Stimulated activated CD8-positive, alpha-beta memory T cell treated with anti-CD3 and anti-CD28 coated beads, Interleukin-12 subunit alpha, Interleukin-12 subunit beta, amount 100 ng/mL, for 4 hours (primary cell): ENCODE measurements at regions not wholly inside any gene's neighbourhood (a gene's known extent, or its start where the extent isn't known, plus 50 kb on each side); places are given as distances from the start of the nearest gene placed in this dataset.
"Not testable (repeated sequence)": the region's sequence is repeated elsewhere in the genome, so short reads cannot be mapped to it uniquely, and the experiment has no call there.

Experiments used
- DNase-seq: peaks from one replicate; pipeline ENCODE4 v3.0.0-alpha.2; 2020; ENCODE audit warnings: low read depth

GRCh38 chr7:73244782-73245311 lies 63.8 kb downstream of the NSUN5 start:
- DNase-seq = not testable (repeated sequence)

- peak; percentile 79 for DNase-seq
Observed at GRCh38 chr7:73234994-73235717, 73.5 kb downstream of the NSUN5 start.

- not testable (repeated sequence) for DNase-seq
Observed at GRCh38 chr7:73225745-73226144, 82.9 kb downstream of the NSUN5 start.

- DNase-seq = not testable (repeated sequence)
Observed at GRCh38 chr7:73221724-73222123, 86.9 kb downstream of the NSUN5 start.

GRCh38 chr7:73220766-73221370 lies 87.8 kb downstream of the NSUN5 start:
- DNase-seq = not testable (repeated sequence)

GRCh38 chr7:73220357-73220756 lies 88.3 kb downstream of the NSUN5 start:
- not testable (repeated sequence) for DNase-seq

GRCh38 chr7:73218802-73219201 lies 89.8 kb downstream of the NSUN5 start:
- DNase-seq = not testable (repeated sequence)

GRCh38 chr7:73216046-73216675 lies 92.5 kb downstream of the NSUN5 start:
- not testable (repeated sequence) for DNase-seq

- not testable (repeated sequence) for DNase-seq
Observed at GRCh38 chr7:73215232-73215631, 93.4 kb downstream of the NSUN5 start.

- not testable (repeated sequence) for DNase-seq
Observed at GRCh38 chr7:73214471-73214870, 94.2 kb downstream of the NSUN5 start.

GRCh38 chr7:73213076-73213475 lies 95.5 kb downstream of the NSUN5 start:
- DNase-seq = not testable (repeated sequence)

GRCh38 chr7:73205594-73205993 lies 103.0 kb downstream of the NSUN5 start:
- DNase-seq = not testable (repeated sequence)

GRCh38 chr7:73204898-73205297 lies 103.7 kb downstream of the NSUN5 start:
- DNase-seq = not testable (repeated sequence)

GRCh38 chr7:73203312-73203711 lies 105.3 kb downstream of the NSUN5 start:
- DNase-seq = not testable (repeated sequence)

- not testable (repeated sequence) for DNase-seq
Observed at GRCh38 chr7:73201264-73201663, 107.4 kb downstream of the NSUN5 start.

GRCh38 chr7:73200518-73201099 lies 108.0 kb downstream of the NSUN5 start:
- not testable (repeated sequence) for DNase-seq

- DNase-seq = not testable (repeated sequence)
Observed at GRCh38 chr7:73193991-73194390, 108.2 kb upstream of the SPDYE9 start.

- DNase-seq = not testable (repeated sequence)
Observed at GRCh38 chr7:73190483-73191155, 104.8 kb upstream of the SPDYE9 start.

- not testable (repeated sequence) for DNase-seq
Observed at GRCh38 chr7:73188287-73188686, 102.4 kb upstream of the SPDYE9 start.

- not testable (repeated sequence) for DNase-seq
Observed at GRCh38 chr7:73186589-73187309, 100.9 kb upstream of the SPDYE9 start.

- DNase-seq = not testable (repeated sequence)
Observed at GRCh38 chr7:73176813-73177212, 91.0 kb upstream of the SPDYE9 start.
